Erythroblast (primary cell): ENCODE measurements at regions not wholly inside any gene's neighbourhood (a gene's known extent, or its start where the extent isn't known, plus 50 kb on each side); places are given as distances from the start of the nearest gene placed in this dataset.

ENCODE experiments used
- GATA1 ChIP-seq: IDR thresholded peaks from 2 replicates; pipeline ENCODE4 v1.6.1; 2011; ENCODE audit warnings: low read depth, mild to moderate bottlenecking, control low read depth, low read length, moderate library complexity
- POLR2A ChIP-seq: IDR thresholded peaks from 2 replicates; pipeline ENCODE4 v1.6.1; 2011; ENCODE audit warnings: mild to moderate bottlenecking, low read length

DNA sequence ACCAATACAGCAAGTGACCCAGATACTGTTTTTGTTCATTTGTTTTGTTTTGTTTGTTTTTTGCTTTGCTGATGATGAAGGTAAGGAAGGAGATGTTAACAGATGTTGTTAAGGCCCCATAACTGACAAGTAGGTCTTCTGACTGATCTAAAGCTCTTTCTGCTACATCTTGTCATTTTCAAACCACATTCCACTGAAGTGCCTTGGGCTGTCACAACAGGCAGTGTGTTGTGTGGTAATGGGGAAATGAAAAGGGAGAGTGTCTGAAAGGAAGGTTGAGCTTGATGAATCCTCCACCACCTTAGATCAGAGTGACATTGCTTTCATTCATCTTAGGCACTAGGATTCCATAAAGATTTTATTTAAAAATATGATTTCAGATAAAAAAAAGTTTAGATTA, 479.4 kb upstream of the SYNCRIP start:
- TF ChIP-seq POLR2A (no peak), GATA1 (no peak)
